Ovary (tissue), 7 donors: ENCODE measurements at regions not wholly inside any gene's neighbourhood (a gene's known extent, or its start where the extent isn't known, plus 50 kb on each side); places are given as distances from the start of the nearest gene placed in this dataset.

Experiments
- DNase-seq, 5 donors: peaks; one replicate each; pipeline ENCODE4 v3.0.0-alpha.2; 2019 to 2020
- H3K27ac ChIP-seq, 2 donors: fragments of 200-600 bp; one replicate each; pipeline versions ENCODE4 v1.5.1 to v1.8.0; 2019 to 2022
- H3K27me3 ChIP-seq: fragments of 200-600 bp; one replicate; pipeline ENCODE4 v1.8.0; 2022
- H3K36me3 ChIP-seq: fragments of 200-600 bp; sonication (generic); one replicate; pipeline ENCODE4 v1.5.1; 2019
- H3K4me1 ChIP-seq: one replicate; pipeline ENCODE4 v1.8.1; 2013; ENCODE audit warnings: mild to moderate bottlenecking, moderate library complexity; ENCODE audit not compliant: insufficient read depth
- H3K4me3 ChIP-seq: fragments of 200-600 bp; sonication (generic); one replicate; pipeline ENCODE4 v1.5.1; 2017
- H3K9me3 ChIP-seq, 2 donors: fragments of 200-600 bp in 1 of 2; sonication (generic) in 1 of 2; one replicate each; pipeline versions ENCODE4 v1.5.1 to v1.8.1; 2013 to 2019; ENCODE audit warnings: mild to moderate bottlenecking in 1 of 2, moderate library complexity in 1 of 2
- EP300 ChIP-seq: sonication (generic); formaldehyde crosslinking; IDR thresholded peaks from one replicate; pipeline ENCODE4 v1.6.1; 2017; ENCODE audit warnings: antibody characterized with exemption
- POLR2A ChIP-seq: fragments of 450-650 bp; IDR thresholded peaks from one replicate; pipeline ENCODE4 v1.6.1; 2017; ENCODE audit warnings: antibody characterized with exemption, mild to moderate bottlenecking, moderate library complexity
- WGBS, 3 donors: extraction: QIAGEN DNeasy Blood & Tissue Kit in 1 of 3; methylation state at CpG; one replicate each; pipeline versions ENCODE4 v1.1.5 to v1.1.7; 2013 to 2017; 5-methylcytosine and 5-hydroxymethylcytosine counted together
- intact Hi-C, 4 donors: fragments of 100-400 bp; cut with DNase I; formaldehyde crosslinking; loops; one replicate each; pipeline versions ENCODE4 v1.11.0 to v1.15.1; 2022 to 2023
- TF ChIP-seq, protein P1 (sequence below), 3 donors: fragments of 450-650 bp in 2 of 3; fragments of 200-600 bp in 1 of 3; IDR thresholded peaks; one replicate each; pipeline versions ENCODE4 v1.5.1 to v1.8.0; 2016 to 2022; ENCODE audit warnings: antibody characterized with exemption in 3 of 3, mild to moderate bottlenecking in 1 of 3
- donor health status: DM: no; HTN: no; CAD: no; lungs with moderate emphysema.
- donor health status: DM: no; HTN: no; CAD: no.
- donor health status: Bipolar disorder and iron deficiency.
- donor health status: DM: no; HTN: no; CAD: no.
- donor health status: DM: yes; HTN: yes; CAD: no.

DNA sequence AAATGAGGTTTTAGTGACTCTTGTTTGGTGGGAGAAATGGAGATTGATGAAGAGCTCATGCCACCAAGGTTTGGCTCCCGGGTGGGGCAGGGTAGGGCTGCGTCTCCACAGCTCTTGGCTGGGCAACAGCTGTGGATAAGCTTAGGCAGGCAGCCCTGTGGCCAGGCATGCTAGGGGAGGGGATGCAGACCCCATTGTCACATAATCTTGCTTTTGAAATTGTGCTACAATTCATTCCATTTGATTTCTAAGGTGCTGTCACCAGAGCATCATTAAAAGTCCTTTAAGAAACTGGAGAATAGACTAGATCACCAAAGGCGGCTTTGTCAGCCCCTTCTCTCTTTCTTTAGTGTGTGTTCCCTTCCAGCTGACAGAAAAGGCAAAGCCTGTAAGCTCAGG, 574.2 kb upstream of the JAG1 start:
- H3K4me3 ChIP-seq, result no peak overlapping the region
- no peaks in the 10 kb centered on the region for H3K4me1 ChIP-seq
- no peak for DNase-seq
- TF ChIP-seq POLR2A, result no peak
- no peak for TF ChIP-seq EP300
- TF ChIP-seq, protein P1, sequence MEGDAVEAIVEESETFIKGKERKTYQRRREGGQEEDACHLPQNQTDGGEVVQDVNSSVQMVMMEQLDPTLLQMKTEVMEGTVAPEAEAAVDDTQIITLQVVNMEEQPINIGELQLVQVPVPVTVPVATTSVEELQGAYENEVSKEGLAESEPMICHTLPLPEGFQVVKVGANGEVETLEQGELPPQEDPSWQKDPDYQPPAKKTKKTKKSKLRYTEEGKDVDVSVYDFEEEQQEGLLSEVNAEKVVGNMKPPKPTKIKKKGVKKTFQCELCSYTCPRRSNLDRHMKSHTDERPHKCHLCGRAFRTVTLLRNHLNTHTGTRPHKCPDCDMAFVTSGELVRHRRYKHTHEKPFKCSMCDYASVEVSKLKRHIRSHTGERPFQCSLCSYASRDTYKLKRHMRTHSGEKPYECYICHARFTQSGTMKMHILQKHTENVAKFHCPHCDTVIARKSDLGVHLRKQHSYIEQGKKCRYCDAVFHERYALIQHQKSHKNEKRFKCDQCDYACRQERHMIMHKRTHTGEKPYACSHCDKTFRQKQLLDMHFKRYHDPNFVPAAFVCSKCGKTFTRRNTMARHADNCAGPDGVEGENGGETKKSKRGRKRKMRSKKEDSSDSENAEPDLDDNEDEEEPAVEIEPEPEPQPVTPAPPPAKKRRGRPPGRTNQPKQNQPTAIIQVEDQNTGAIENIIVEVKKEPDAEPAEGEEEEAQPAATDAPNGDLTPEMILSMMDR (IDR thresholded peaks at IDR 0.05), result no peak
- no peaks in the 10 kb centered on the region for H3K36me3 ChIP-seq
- no peak overlapping the region for H3K27ac ChIP-seq
- no peaks in the 10 kb centered on the region for H3K27me3 ChIP-seq
- intact Hi-C loops, result no loop called here
- WGBS, 3 donors, result 78 to 83% (median 81%) methylated on average over 3 of the region's 3 CpGs
- H3K9me3 ChIP-seq, result no peaks in the 10 kb centered on the region

DNA sequence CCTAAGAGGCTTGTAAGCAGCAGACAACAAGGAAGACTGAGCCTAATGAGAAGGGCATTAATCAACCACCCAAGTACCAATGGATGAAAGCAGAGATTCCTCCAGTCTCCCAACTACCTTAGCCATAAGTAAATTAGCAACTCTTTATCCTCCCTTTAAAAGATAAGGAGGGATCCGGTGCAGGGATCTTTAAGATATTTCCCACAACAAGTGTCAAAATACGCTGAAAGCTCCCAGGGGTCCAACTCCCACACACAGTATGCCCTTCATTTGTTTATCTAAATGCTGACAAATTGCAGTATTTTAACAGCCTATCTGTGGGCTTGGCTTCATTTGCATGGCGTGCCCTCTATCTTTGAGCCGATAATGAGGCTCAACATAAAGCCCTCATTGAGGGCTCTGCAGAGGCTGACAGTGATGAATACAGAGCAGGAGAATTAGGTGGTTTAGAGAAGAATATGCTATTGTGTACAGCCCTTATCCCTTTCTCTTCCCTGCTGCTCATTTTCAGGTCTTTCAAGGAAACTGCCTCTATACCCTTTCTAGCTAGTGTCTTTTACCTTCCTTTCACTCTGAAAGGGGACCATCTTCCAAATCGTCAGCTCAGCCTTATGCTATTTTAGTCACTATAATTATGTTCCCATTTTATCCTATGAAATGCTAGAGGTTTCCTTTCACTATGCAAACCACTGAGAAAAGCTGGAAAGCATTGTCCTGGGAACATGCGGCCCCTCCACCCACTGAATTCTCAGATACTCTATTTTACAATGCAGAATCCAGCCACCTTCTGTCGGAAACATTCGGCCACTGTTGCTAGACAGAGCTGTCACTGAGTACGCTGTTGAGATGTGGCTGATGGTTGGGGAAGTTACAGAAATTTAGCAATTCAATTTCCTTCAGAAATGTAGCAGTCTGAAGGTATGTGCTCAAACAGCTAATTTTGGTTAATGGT, 575.2 kb upstream of the JAG1 start:
- 46 to 52% (median 50%) methylated on average over 9 of the region's 9 CpGs for WGBS, 3 donors
- no peak for DNase-seq
- Histone ChIP-seq H3K9me3 (no peaks in the 10 kb centered on the region), H3K27ac (no peak overlapping the region), H3K27me3 (no peaks in the 10 kb centered on the region), H3K36me3 (no peaks in the 10 kb centered on the region), H3K4me1 (no peaks in the 10 kb centered on the region), H3K4me3 (no peak overlapping the region)
- intact Hi-C loops, result no loop called here
- TF ChIP-seq POLR2A (no peak), EP300 (no peak)
- TF ChIP-seq, protein P1 (IDR thresholded peaks at IDR 0.05), result no peak

DNA sequence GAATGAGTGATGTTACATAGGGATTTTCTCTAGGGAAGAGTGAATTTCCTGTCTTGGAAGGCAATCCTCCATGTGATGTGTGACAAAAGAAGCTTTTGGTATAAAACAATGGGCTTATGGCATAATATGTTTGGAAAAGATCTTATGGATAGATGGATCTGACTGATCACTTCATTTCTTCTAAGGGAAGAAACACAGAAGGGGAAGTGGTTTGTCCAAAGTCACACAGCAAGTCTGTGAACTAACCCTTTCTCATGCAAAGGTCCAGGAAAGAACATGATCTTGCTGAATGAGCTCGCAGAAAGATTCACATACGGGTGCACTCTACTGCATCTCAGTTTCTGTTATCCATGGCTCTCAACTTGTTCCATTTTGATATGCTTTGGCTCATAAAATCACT, 575.9 kb upstream of the JAG1 start:
- Histone ChIP-seq H3K4me3 (no peak overlapping the region), H3K27ac (no peak overlapping the region), H3K9me3 (no peaks in the 10 kb centered on the region), H3K4me1 (no peaks in the 10 kb centered on the region), H3K27me3 (no peaks in the 10 kb centered on the region), H3K36me3 (no peaks in the 10 kb centered on the region)
- TF ChIP-seq POLR2A (no peak), EP300 (no peak)
- TF ChIP-seq, protein P1 (IDR thresholded peaks at IDR 0.05), result no peak
- 83 to 88% (median 84%) methylated on average over 2 of the region's 2 CpGs for WGBS, 3 donors
- intact Hi-C loops, result no loop called here
- no peak for DNase-seq

DNA sequence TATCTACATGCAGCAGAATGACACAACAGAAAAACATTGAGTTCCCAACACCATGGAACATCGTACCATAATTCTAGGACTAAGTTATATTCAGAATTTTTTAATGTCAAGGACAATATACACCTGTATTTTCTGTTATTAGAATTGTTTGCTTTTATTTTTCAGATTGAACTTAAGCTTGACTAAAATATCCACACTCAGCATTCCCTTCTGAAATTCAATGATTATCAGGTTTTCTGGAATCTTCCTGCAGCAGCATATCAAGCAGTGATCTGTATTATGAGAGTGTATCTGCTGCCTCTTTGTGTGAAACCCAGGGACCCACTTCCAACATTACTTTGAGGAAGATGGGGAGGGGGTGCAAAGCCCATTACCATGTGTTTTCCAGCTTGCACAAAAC, 578.6 kb upstream of the JAG1 start:
- Histone ChIP-seq H3K27me3 (no peaks in the 10 kb centered on the region), H3K36me3 (no peaks in the 10 kb centered on the region), H3K9me3 (no peaks in the 10 kb centered on the region), H3K27ac (no peak overlapping the region), H3K4me1 (no peaks in the 10 kb centered on the region), H3K4me3 (no peak overlapping the region)
- intact Hi-C loops, result no loop called here
- 85 to 93% (median 90%) methylated on average over 1 of the region's 1 CpG for WGBS, 3 donors
- TF ChIP-seq, protein P1 (IDR thresholded peaks at IDR 0.05), result no peak
- no peak for TF ChIP-seq POLR2A
- TF ChIP-seq EP300, result no peak
- DNase-seq, result no peak
